H9 (cell line): ENCODE measurements at regions not wholly inside any gene's neighbourhood (a gene's known extent, or its start where the extent isn't known, plus 50 kb on each side); places are given as distances from the start of the nearest gene placed in this dataset.

Source experiments
- DNase-seq: peaks from one replicate; pipeline ENCODE4 v3.0.0-alpha.2; 2017
- H2AFZ ChIP-seq: one replicate; pipeline ENCODE4 v1.6.1; 2013; ENCODE audit warnings: mild to moderate bottlenecking, low read length, control low read depth, moderate library complexity
- H2AK5ac ChIP-seq: 2 replicates; pipeline ENCODE4 v1.6.1; 2013; ENCODE audit warnings: low read length, control low read depth, mixed read lengths; ENCODE audit not compliant: insufficient read length
- H2BK120ac ChIP-seq: one replicate; pipeline ENCODE4 v1.6.1; 2013; ENCODE audit warnings: low read depth, mild to moderate bottlenecking, low read length, control low read depth, inconsistent platforms; ENCODE audit not compliant: poor library complexity, severe bottlenecking
- H2BK12ac ChIP-seq: 2 replicates; pipeline ENCODE4 v1.6.1; 2013; ENCODE audit warnings: low read length, control low read depth, mixed read lengths, low read depth; ENCODE audit not compliant: insufficient read length
- H2BK15ac ChIP-seq: 2 replicates; pipeline ENCODE4 v1.6.1; 2013; ENCODE audit warnings: low read depth, low read length, control low read depth
- H2BK20ac ChIP-seq: one replicate; pipeline ENCODE4 v1.6.1; 2013; ENCODE audit warnings: low read depth, mild to moderate bottlenecking, low read length, control low read depth, inconsistent platforms; ENCODE audit not compliant: poor library complexity, severe bottlenecking
- H2BK5ac ChIP-seq: 2 replicates; pipeline ENCODE4 v1.6.1; 2013; ENCODE audit warnings: low read length, control low read depth, mixed read lengths; ENCODE audit not compliant: insufficient read length
- H3K14ac ChIP-seq: 2 replicates; pipeline ENCODE4 v1.6.1; 2013; ENCODE audit warnings: low read length, control low read depth; ENCODE audit not compliant: insufficient read depth
- H3K18ac ChIP-seq: 2 replicates; pipeline ENCODE4 v1.6.1; 2013; ENCODE audit warnings: low read depth, mild to moderate bottlenecking, mixed read lengths, low read length, control low read depth; ENCODE audit not compliant: insufficient read length
- H3K23ac ChIP-seq: 2 replicates; pipeline ENCODE4 v1.6.1; 2013; ENCODE audit warnings: low read length, control low read depth, mixed read lengths, low read depth; ENCODE audit not compliant: insufficient read length
- H3K23me2 ChIP-seq: 2 replicates; pipeline ENCODE4 v1.6.1; 2013; ENCODE audit warnings: low read depth, mild to moderate bottlenecking, mixed read lengths, low read length, control low read depth; ENCODE audit not compliant: insufficient read length, poor library complexity, severe bottlenecking
- H3K27ac ChIP-seq: 2 replicates; pipeline ENCODE4 v1.5.1; 2013; ENCODE audit warnings: low read length, control low read depth, mixed read lengths, low read depth; ENCODE audit not compliant: insufficient read length
- H3K27me3 ChIP-seq: 2 replicates; pipeline ENCODE4 v1.6.1; 2013; ENCODE audit warnings: low read length, control low read depth, inconsistent platforms; ENCODE audit not compliant: insufficient read depth
- H3K4ac ChIP-seq: 2 replicates; pipeline ENCODE4 v1.6.1; 2013; ENCODE audit warnings: low read depth, mild to moderate bottlenecking, control low read depth, inconsistent platforms, low read length, moderate library complexity
- H3K4me1 ChIP-seq: 2 replicates; pipeline ENCODE4 v1.6.1; 2013; ENCODE audit warnings: low read length, control low read depth, inconsistent platforms; ENCODE audit not compliant: insufficient read depth
- H3K4me2 ChIP-seq: 2 replicates; pipeline ENCODE4 v1.6.1; 2013; ENCODE audit warnings: low read length, control low read depth, mixed read lengths; ENCODE audit not compliant: insufficient read length, insufficient read depth
- H3K56ac ChIP-seq: 2 replicates; pipeline ENCODE4 v1.6.1; 2013; ENCODE audit warnings: low read depth, mild to moderate bottlenecking, mixed read lengths, low read length, control low read depth; ENCODE audit not compliant: insufficient read length
- H3K79me1 ChIP-seq: 2 replicates; pipeline ENCODE4 v1.6.1; 2013; ENCODE audit warnings: low read depth, mild to moderate bottlenecking, moderate library complexity, low read length, control low read depth, inconsistent platforms; ENCODE audit not compliant: insufficient read depth, poor library complexity, severe bottlenecking
- H3K79me2 ChIP-seq: 2 replicates; pipeline ENCODE4 v1.6.1; 2013; ENCODE audit warnings: low read length, control low read depth, inconsistent platforms; ENCODE audit not compliant: insufficient read depth
- H3K9ac ChIP-seq: 2 replicates; pipeline ENCODE4 v1.6.1; 2013; ENCODE audit warnings: low read length, control low read depth, mixed read lengths; ENCODE audit not compliant: insufficient read length; ENCODE audit errors: extremely low read depth
- H3K9me3 ChIP-seq: one replicate; pipeline ENCODE4 v1.6.1; 2013; ENCODE audit warnings: low read depth, low read length, inconsistent platforms; ENCODE audit not compliant: control insufficient read depth
- H3T11ph ChIP-seq: one replicate; pipeline ENCODE4 v1.6.1; 2013; ENCODE audit warnings: mild to moderate bottlenecking, low read length, control low read depth, inconsistent platforms
- H4K20me1 ChIP-seq: one replicate; pipeline ENCODE4 v1.6.1; 2013; ENCODE audit not compliant: control insufficient read depth, insufficient read length, insufficient read depth
- H4K5ac ChIP-seq: 2 replicates; pipeline ENCODE4 v1.6.1; 2013; ENCODE audit warnings: low read depth, mild to moderate bottlenecking, mixed read lengths, low read length, control low read depth; ENCODE audit not compliant: insufficient read length
- H4K8ac ChIP-seq: replicated peaks from 2 replicates; pipeline ENCODE4 v1.6.1; 2013; ENCODE audit warnings: low read length, control low read depth, mixed read lengths, low read depth; ENCODE audit not compliant: insufficient read length
- H4K91ac ChIP-seq: 2 replicates; pipeline ENCODE4 v1.6.1; 2013; ENCODE audit warnings: low read depth, mild to moderate bottlenecking, moderate library complexity, mixed read lengths, low read length, control low read depth; ENCODE audit not compliant: insufficient read length
- H3K27ac Mint-ChIP-seq, 3 experiments: 2 replicates in 2 of 3; 3 replicates in 1 of 3; pipeline ENCODE4 v1.8.0; 2020 to 2021; ENCODE audit warnings: mixed read lengths in 3 of 3, mild to moderate bottlenecking in 1 of 3, moderate library complexity in 1 of 3
- H3K27me3 Mint-ChIP-seq: 2 replicates; pipeline ENCODE4 v1.8.0; 2021; ENCODE audit warnings: low read depth, mild to moderate bottlenecking, moderate library complexity, mixed read lengths
- H3K36me3 Mint-ChIP-seq, 3 experiments: 2 replicates in 2 of 3; 3 replicates in 1 of 3; pipeline ENCODE4 v1.8.0; 2020 to 2021; ENCODE audit warnings: low read depth in 3 of 3, mixed read lengths in 3 of 3; ENCODE audit not compliant: insufficient read depth in 1 of 3
- H3K4me1 Mint-ChIP-seq, 2 experiments: 2 replicates each; pipeline ENCODE4 v1.8.0; 2020; ENCODE audit warnings: mixed read lengths in 2 of 2
- H3K4me3 Mint-ChIP-seq, 2 experiments: 2 replicates in 1 of 2; 3 replicates in 1 of 2; pipeline ENCODE4 v1.8.0; 2020 to 2021; ENCODE audit warnings: mild to moderate bottlenecking in 2 of 2, mixed read lengths in 2 of 2, moderate library complexity in 1 of 2
- H3K9me3 Mint-ChIP-seq, 2 experiments: 2 replicates in 1 of 2; 3 replicates in 1 of 2; pipeline ENCODE4 v1.8.0; 2020; ENCODE audit warnings: mild to moderate bottlenecking in 2 of 2, mixed read lengths in 2 of 2, moderate library complexity in 1 of 2
- WGBS: extraction: QIAGEN DNeasy Blood & Tissue Kit; methylation state at CpG from one replicate; pipeline ENCODE4 v1.1.7; 2013; ENCODE audit warnings: missing lambda C conversion rate, low lambda C conversion rate, mixed read lengths; ENCODE audit not compliant: insufficient read length; ENCODE audit errors: extremely low coverage; 5-methylcytosine and 5-hydroxymethylcytosine counted together
- TF ChIP-seq, protein P1 (sequence below): fragments of 200-600 bp; sonication (generic); conservative IDR thresholded peaks from 3 replicates; pipeline ENCODE4 v1.8.0; 2021; ENCODE audit warnings: antibody characterized with exemption, mild to moderate bottlenecking

DNA sequence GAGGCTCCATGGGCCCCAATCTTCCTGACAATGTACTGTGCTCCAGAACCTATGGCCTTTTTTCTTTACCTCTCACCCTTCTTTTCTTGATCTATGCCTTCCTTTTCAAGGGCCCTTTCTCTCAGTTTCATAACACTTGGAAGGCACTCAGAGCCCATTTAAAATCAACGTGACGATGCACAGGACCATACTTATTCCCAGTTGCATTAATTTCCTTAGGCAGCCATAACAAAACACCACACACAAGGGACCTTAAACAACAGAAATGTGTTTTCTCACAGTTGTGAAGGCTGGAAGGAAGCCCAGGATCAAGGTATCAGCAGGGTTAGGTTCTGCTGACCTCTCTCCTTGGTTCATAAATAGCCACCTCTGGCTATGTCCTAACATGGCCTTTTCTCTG, 414.0 kb upstream of the TNP1 start:
- DNase-seq: no peak
- Histone ChIP-seq H3T11ph (no peak overlapping the region), H2BK5ac (no peak overlapping the region), H2AFZ (no peak overlapping the region), H4K5ac (no peak overlapping the region), H3K14ac (no peak overlapping the region), H3K79me2 (no peaks in the 10 kb centered on the region), H2BK15ac (no peak overlapping the region), H4K8ac (no peak overlapping the region), H3K9me3 (no peaks in the 10 kb centered on the region), H3K27me3 (peaks cover 75% of the 10 kb centered on the region), H3K4me1 (no peaks in the 10 kb centered on the region), H3K9ac (no peak overlapping the region), H2BK12ac (no peak overlapping the region), H3K4ac (no peak overlapping the region), H3K79me1 (no peaks in the 10 kb centered on the region), H3K56ac (no peak overlapping the region), H3K18ac (no peak overlapping the region), H3K23me2 (no peaks in the 10 kb centered on the region), H2BK120ac (no peak overlapping the region), H3K23ac (no peak overlapping the region), H2AK5ac (no peak overlapping the region), H3K4me2 (no peak overlapping the region), H4K20me1 (no peaks in the 10 kb centered on the region), H2BK20ac (no peak overlapping the region), H4K91ac (no peak overlapping the region), H3K27ac (no peak overlapping the region)
- H3K36me3 Mint-ChIP-seq: peaks cover 0 to 2% (median 0%) of the 10 kb centered on the region in 3 experiments; a peak in 2 of 7 replicates
- WGBS: no CpG with 5 or more reads among the region's 2 CpGs
- H3K9me3 Mint-ChIP-seq: peaks cover 2 to 7% of the 10 kb centered on the region in 2 experiments; a peak in 4 of 5 replicates
- peaks cover 100% of the 10 kb centered on the region for H3K27me3 Mint-ChIP-seq
- H3K4me3 Mint-ChIP-seq: no peak overlapping the region; a peak in 1 of 5 replicates
- peaks cover 13% of the 10 kb centered on the region in 2 experiments for H3K4me1 Mint-ChIP-seq
- H3K27ac Mint-ChIP-seq: no peak overlapping the region
- TF ChIP-seq, protein P1, sequence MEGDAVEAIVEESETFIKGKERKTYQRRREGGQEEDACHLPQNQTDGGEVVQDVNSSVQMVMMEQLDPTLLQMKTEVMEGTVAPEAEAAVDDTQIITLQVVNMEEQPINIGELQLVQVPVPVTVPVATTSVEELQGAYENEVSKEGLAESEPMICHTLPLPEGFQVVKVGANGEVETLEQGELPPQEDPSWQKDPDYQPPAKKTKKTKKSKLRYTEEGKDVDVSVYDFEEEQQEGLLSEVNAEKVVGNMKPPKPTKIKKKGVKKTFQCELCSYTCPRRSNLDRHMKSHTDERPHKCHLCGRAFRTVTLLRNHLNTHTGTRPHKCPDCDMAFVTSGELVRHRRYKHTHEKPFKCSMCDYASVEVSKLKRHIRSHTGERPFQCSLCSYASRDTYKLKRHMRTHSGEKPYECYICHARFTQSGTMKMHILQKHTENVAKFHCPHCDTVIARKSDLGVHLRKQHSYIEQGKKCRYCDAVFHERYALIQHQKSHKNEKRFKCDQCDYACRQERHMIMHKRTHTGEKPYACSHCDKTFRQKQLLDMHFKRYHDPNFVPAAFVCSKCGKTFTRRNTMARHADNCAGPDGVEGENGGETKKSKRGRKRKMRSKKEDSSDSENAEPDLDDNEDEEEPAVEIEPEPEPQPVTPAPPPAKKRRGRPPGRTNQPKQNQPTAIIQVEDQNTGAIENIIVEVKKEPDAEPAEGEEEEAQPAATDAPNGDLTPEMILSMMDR: no peak
